SK-N-SH (cell line): ENCODE measurements at regions not wholly inside any gene's neighbourhood (a gene's known extent, or its start where the extent isn't known, plus 50 kb on each side); places are given as distances from the start of the nearest gene placed in this dataset.

ENCODE experiments used
- EZH2phosphoT487 ChIP-seq: fragments of 200-600 bp; sonication (generic); IDR thresholded peaks from 2 replicates; pipeline ENCODE4 v1.6.1; 2017; ENCODE audit warnings: low read depth, mixed run types, mild to moderate bottlenecking, antibody characterized with exemption, moderate library complexity, borderline replicate concordance
- MEF2A ChIP-seq: IDR thresholded peaks from 2 replicates; pipeline ENCODE4 v1.4.0; 2012; ENCODE audit warnings: low read depth, borderline replicate concordance
- POLR2AphosphoS5 ChIP-seq: IDR thresholded peaks from 2 replicates; pipeline ENCODE4 v1.6.1; 2012; ENCODE audit warnings: low read depth, low read length
- RAD21 ChIP-seq: IDR thresholded peaks from 2 replicates; pipeline ENCODE4 v1.6.1; 2012; ENCODE audit warnings: mild to moderate bottlenecking, low read length
- TF ChIP-seq, protein P1 (sequence below): IDR thresholded peaks from 2 replicates; pipeline ENCODE4 v1.6.1; 2012; ENCODE audit warnings: mild to moderate bottlenecking, low read depth, low read length, moderate library complexity
- TF ChIP-seq, protein P2 (sequence below): fragments of 200-600 bp; sonication (generic); IDR thresholded peaks from 2 replicates; pipeline ENCODE4 v1.6.1; 2017; ENCODE audit warnings: antibody characterized with exemption, mild to moderate bottlenecking, moderate library complexity

- TF ChIP-seq RAD21, result no peak
- TF ChIP-seq, protein P1, sequence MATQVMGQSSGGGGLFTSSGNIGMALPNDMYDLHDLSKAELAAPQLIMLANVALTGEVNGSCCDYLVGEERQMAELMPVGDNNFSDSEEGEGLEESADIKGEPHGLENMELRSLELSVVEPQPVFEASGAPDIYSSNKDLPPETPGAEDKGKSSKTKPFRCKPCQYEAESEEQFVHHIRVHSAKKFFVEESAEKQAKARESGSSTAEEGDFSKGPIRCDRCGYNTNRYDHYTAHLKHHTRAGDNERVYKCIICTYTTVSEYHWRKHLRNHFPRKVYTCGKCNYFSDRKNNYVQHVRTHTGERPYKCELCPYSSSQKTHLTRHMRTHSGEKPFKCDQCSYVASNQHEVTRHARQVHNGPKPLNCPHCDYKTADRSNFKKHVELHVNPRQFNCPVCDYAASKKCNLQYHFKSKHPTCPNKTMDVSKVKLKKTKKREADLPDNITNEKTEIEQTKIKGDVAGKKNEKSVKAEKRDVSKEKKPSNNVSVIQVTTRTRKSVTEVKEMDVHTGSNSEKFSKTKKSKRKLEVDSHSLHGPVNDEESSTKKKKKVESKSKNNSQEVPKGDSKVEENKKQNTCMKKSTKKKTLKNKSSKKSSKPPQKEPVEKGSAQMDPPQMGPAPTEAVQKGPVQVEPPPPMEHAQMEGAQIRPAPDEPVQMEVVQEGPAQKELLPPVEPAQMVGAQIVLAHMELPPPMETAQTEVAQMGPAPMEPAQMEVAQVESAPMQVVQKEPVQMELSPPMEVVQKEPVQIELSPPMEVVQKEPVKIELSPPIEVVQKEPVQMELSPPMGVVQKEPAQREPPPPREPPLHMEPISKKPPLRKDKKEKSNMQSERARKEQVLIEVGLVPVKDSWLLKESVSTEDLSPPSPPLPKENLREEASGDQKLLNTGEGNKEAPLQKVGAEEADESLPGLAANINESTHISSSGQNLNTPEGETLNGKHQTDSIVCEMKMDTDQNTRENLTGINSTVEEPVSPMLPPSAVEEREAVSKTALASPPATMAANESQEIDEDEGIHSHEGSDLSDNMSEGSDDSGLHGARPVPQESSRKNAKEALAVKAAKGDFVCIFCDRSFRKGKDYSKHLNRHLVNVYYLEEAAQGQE, result no peak
- TF ChIP-seq, protein P2, sequence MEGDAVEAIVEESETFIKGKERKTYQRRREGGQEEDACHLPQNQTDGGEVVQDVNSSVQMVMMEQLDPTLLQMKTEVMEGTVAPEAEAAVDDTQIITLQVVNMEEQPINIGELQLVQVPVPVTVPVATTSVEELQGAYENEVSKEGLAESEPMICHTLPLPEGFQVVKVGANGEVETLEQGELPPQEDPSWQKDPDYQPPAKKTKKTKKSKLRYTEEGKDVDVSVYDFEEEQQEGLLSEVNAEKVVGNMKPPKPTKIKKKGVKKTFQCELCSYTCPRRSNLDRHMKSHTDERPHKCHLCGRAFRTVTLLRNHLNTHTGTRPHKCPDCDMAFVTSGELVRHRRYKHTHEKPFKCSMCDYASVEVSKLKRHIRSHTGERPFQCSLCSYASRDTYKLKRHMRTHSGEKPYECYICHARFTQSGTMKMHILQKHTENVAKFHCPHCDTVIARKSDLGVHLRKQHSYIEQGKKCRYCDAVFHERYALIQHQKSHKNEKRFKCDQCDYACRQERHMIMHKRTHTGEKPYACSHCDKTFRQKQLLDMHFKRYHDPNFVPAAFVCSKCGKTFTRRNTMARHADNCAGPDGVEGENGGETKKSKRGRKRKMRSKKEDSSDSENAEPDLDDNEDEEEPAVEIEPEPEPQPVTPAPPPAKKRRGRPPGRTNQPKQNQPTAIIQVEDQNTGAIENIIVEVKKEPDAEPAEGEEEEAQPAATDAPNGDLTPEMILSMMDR, result no peak
- TF ChIP-seq EZH2phosphoT487, result no peak
- TF ChIP-seq POLR2AphosphoS5, result no peak
- TF ChIP-seq MEF2A, result no peak
These were observed 56.4 kb upstream of the VEGFC start for GRCh38 chr4:176849076-176849475.
